Epithelial cell of esophagus (primary cell): ENCODE measurements at regions not wholly inside any gene's neighbourhood (a gene's known extent, or its start where the extent isn't known, plus 50 kb on each side); places are given as distances from the start of the nearest gene placed in this dataset.

Source experiments
- DNase-seq: peaks from one replicate; pipeline ENCODE4 v3.0.0; 2010; ENCODE audit warnings: low read depth
- H3K4me3 ChIP-seq: 2 replicates; pipeline ENCODE4 v1.5.1; 2011; ENCODE audit warnings: mild to moderate bottlenecking, low read length, control low read depth
- CTCF ChIP-seq: IDR thresholded peaks from 2 replicates; pipeline ENCODE4 v1.5.1; 2011; ENCODE audit warnings: low read depth, mild to moderate bottlenecking, low read length, control low read depth, inconsistent platforms; ENCODE audit not compliant: insufficient read depth; ENCODE audit errors: missing control alignments

DNA sequence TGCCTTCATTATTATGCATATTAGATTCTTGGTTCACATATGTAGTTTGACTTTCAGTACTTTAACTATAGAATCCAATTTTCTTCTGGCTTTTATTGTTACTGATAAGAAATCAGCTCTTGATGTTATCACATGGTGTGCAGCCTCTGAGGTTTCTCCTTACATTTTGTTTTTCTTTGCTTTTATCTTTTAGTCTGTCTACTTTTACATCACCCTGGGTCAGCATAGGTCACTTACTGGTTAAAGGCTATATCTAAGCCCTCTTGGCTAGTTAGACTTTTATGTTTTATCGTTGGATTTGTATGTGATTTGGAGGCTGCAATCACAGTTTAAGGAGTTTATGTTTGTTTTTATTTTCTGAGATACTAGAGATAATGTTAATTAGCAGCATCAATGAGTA, 187.2 kb upstream of the NOL4 start:
- H3K4me3 ChIP-seq = no peak overlapping the region
- TF ChIP-seq CTCF = no peak
- no peak for DNase-seq

- DNase-seq = no peak
- no peak for TF ChIP-seq CTCF
- no peak overlapping the region for H3K4me3 ChIP-seq
Measured at GRCh38 chr18:34431042-34431441, 206.3 kb upstream of the NOL4 start.

DNA sequence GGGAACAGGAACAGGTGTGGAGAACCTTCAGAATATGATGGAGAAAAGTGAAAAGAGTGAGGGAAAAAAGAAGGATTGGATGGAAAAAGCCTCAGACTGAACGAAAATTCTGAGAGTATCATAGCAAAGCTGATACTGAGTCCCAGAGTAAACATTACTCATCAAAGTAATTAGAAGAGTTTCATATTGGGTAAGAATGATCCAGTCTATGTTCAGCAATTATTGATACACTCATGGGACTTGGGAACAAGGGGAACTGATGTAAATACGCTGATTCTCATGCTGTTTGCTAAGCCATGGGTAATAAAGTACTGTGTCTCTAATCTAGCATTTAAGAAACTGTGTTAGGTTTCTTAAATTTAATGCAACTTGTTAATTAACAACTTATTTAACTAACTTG, 219.9 kb upstream of the NOL4 start:
- no peak for DNase-seq
- H3K4me3 ChIP-seq = no peak overlapping the region
- TF ChIP-seq CTCF = no peak

DNA sequence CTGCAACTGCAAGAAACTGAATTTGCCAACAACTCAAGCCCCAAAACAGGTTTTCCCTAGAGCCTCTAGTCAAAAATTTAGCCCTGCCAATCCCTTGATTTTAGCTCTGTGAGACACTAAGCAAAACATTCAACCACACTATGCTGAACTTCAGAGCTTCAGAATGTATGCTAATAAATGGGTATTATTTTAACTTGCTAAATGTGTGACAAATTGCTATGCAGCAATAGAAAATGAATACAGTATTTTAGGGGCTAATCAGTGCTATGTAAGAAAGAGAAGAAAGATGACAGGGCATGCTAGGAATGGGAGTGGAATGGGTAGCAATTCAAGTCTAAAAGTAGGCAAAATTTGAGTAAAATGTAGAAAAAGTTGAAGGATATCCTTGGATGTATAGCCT, 223.9 kb upstream of the NOL4 start:
- no peak for DNase-seq
- no peak for TF ChIP-seq CTCF
- no peak overlapping the region for H3K4me3 ChIP-seq

GRCh38 chr18:34457761-34458160, 233.0 kb upstream of the NOL4 start:
- TF ChIP-seq CTCF = no peak
- H3K4me3 ChIP-seq = no peak overlapping the region
- DNase-seq = no peak

DNA sequence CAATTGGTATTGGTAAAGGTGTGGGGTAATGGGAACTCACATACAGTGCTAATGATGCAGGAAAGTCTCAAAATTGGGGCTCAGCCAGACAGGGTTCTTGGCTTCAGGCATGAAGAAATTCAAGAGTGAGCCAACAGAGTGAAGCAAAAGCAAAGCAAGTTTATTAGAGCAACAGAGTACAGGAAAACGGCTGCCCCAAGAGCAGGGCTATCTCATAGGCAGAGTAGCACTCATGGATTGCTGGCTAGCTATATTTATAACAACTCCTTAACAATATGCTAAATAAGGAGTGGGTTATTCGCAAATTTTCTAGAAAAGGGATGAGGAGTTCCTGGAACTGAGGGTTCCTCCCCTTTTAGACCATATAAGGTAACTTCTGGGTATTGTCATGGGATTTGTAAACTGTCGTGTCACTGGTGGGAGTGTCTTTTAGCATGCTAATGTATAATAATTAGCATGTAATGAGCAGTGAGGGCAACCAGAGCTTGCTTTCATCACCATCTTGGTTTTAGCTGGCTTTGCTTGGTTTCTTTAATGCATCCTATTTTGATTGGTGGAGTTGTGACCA, 233.8 kb upstream of the NOL4 start:
- H3K4me3 ChIP-seq = no peak overlapping the region
- no peak for TF ChIP-seq CTCF

GRCh38 chr18:34461266-34461665, 236.6 kb upstream of the NOL4 start:
- no peak for TF ChIP-seq CTCF
- no peak for DNase-seq
- H3K4me3 ChIP-seq = no peak overlapping the region

More for the DNA sequence above, 233.8 kb upstream of the NOL4 start:
- DNase-seq = no peak
